H1 (cell line): ENCODE measurements at regions not wholly inside any gene's neighbourhood (a gene's known extent, or its start where the extent isn't known, plus 50 kb on each side); places are given as distances from the start of the nearest gene placed in this dataset.

Experiments used
- CTCF ChIA-PET: fragments of 300-600 bp; sonication (Branson Sonifier 250); formaldehyde crosslinking; loops from one replicate; lab custom pipeline; 2021; ENCODE audit not compliant: partially characterized antibody; lab: Charles Lee
- POLR2A ChIA-PET: fragments of 300-600 bp; sonication (Branson Sonifier 250); formaldehyde crosslinking; loops from one replicate; lab custom pipeline; 2021; ENCODE audit warnings: inconsistent platforms; ENCODE audit not compliant: partially characterized antibody; lab: Charles Lee
- DNase-seq, 2 experiments: peaks; one replicate each; pipeline versions ENCODE4 v3.0.0 to v3.0.0-alpha.2; 2010 to 2022; ENCODE audit warnings: low spot score in 2 of 2, low read depth in 1 of 2, mixed read lengths in 1 of 2
- FAIRE-seq: peaks from 2 replicates; lab custom pipeline; 2011; peaks lifted over from hg19 to GRCh38; lab: Jason Lieb, UNC
- H2AFZ ChIP-seq: 2 replicates; pipeline ENCODE4 v1.8.1; 2012; ENCODE audit warnings: low read length, inconsistent platforms
- H2AK5ac ChIP-seq: 2 replicates; pipeline ENCODE4 v1.6.1; 2013; ENCODE audit warnings: low read depth, low read length
- H2BK120ac ChIP-seq: replicated peaks from 2 replicates; pipeline ENCODE3; 2013; ENCODE audit warnings: low read depth, low read length, inconsistent platforms
- H2BK12ac ChIP-seq: 2 replicates; pipeline ENCODE4 v1.6.1; 2013; ENCODE audit warnings: low read depth, low read length
- H2BK15ac ChIP-seq: 2 replicates; pipeline ENCODE4 v1.6.1; 2013; ENCODE audit warnings: low read length
- H2BK20ac ChIP-seq: 2 replicates; pipeline ENCODE4 v1.6.1; 2013; ENCODE audit warnings: low read length
- H2BK5ac ChIP-seq: 2 replicates; pipeline ENCODE4 v1.6.1; 2013; ENCODE audit warnings: low read depth, low read length
- H3K14ac ChIP-seq: 2 replicates; pipeline ENCODE4 v1.6.1; 2013; ENCODE audit warnings: inconsistent platforms; ENCODE audit not compliant: insufficient read length
- H3K18ac ChIP-seq: 2 replicates; pipeline ENCODE4 v1.6.1; 2013; ENCODE audit warnings: low read length; ENCODE audit errors: extremely low read depth
- H3K23ac ChIP-seq: 2 replicates; pipeline ENCODE4 v1.6.1; 2013; ENCODE audit warnings: inconsistent platforms; ENCODE audit not compliant: insufficient read length
- H3K23me2 ChIP-seq: 2 replicates; pipeline ENCODE4 v1.6.1; 2013; ENCODE audit warnings: low read depth, low read length
- H3K27ac ChIP-seq: 2 replicates; pipeline ENCODE4 v1.6.1; 2011; ENCODE audit warnings: low read depth, low read length, inconsistent platforms
- H3K27me3 ChIP-seq, 4 experiments: replicated peaks in 1 of 4; 1 replicate in 1 of 4; 2 replicates in 3 of 4; pipeline versions ENCODE4 v1.6.1 to v1.8.1; 2011 to 2013; ENCODE audit warnings: low read length in 3 of 4, mild to moderate bottlenecking in 3 of 4, inconsistent platforms in 2 of 4, mixed read lengths in 2 of 4, moderate library complexity in 1 of 4; ENCODE audit not compliant: control insufficient read depth in 3 of 4, insufficient read depth in 3 of 4; ENCODE audit errors: extremely low read depth in 1 of 4
- H3K36me3 ChIP-seq, 4 experiments: 2 replicates each; pipeline versions ENCODE4 v1.6.1 to v1.8.1; 2011 to 2013; ENCODE audit warnings: mild to moderate bottlenecking in 4 of 4, low read length in 3 of 4, moderate library complexity in 2 of 4, control low read depth in 1 of 4, inconsistent platforms in 1 of 4; ENCODE audit not compliant: insufficient read depth in 4 of 4, control insufficient read depth in 2 of 4
- H3K4ac ChIP-seq: replicated peaks from 2 replicates; pipeline ENCODE3; 2013; ENCODE audit warnings: low read length, low read depth, mixed read lengths, inconsistent platforms; ENCODE audit not compliant: insufficient read length
- H3K4me1 ChIP-seq, 4 experiments: replicated peaks in 1 of 4; 1 replicate in 1 of 4; 2 replicates in 3 of 4; pipeline versions ENCODE4 v1.6.1 to v1.8.1; 2011 to 2013; ENCODE audit warnings: low read length in 3 of 4, inconsistent platforms in 2 of 4, mixed read lengths in 1 of 4; ENCODE audit not compliant: insufficient read depth in 4 of 4, control insufficient read depth in 3 of 4
- H3K4me2 ChIP-seq, 2 experiments: 2 replicates each; pipeline versions ENCODE4 v1.6.1 to v1.8.1; 2011 to 2013; ENCODE audit warnings: low read depth in 2 of 2, low read length in 2 of 2, control low read depth in 1 of 2, inconsistent platforms in 1 of 2, mild to moderate bottlenecking in 1 of 2; ENCODE audit not compliant: insufficient read depth in 1 of 2
- H3K4me3 ChIP-seq, 4 experiments: fragments of 200-600, 300-600 bp in 1 of 4; sonication (generic), shearing (Covaris generic), sonication (Bioruptor Twin) in 1 of 4; 2 replicates each; pipeline versions ENCODE4 v1.5.1 to v1.8.1; 2011 to 2016; ENCODE audit warnings: low read length in 4 of 4, low read depth in 3 of 4, control low read depth in 2 of 4, inconsistent platforms in 2 of 4, mild to moderate bottlenecking in 2 of 4, mixed read lengths in 1 of 4, moderate library complexity in 1 of 4; ENCODE audit not compliant: insufficient read depth in 2 of 4; ENCODE audit errors: extremely low read depth in 1 of 4
- H3K56ac ChIP-seq: replicated peaks from 2 replicates; pipeline ENCODE3; 2013; ENCODE audit warnings: low read depth, mild to moderate bottlenecking, mixed read lengths, low read length, inconsistent platforms; ENCODE audit not compliant: insufficient read length
- H3K79me1 ChIP-seq: 2 replicates; pipeline ENCODE4 v1.6.1; 2013; ENCODE audit warnings: low read depth, low read length, control low read depth
- H3K79me2 ChIP-seq, 2 experiments: 2 replicates each; pipeline versions ENCODE4 v1.6.1 to v1.8.1; 2012 to 2013; ENCODE audit warnings: low read length in 2 of 2, mild to moderate bottlenecking in 2 of 2, inconsistent platforms in 1 of 2; ENCODE audit not compliant: insufficient read depth in 2 of 2, control insufficient read depth in 1 of 2
- H3K9ac ChIP-seq, 4 experiments: replicated peaks in 1 of 4; 1 replicate in 1 of 4; 2 replicates in 3 of 4; pipeline versions ENCODE4 v1.6.1 to v1.8.1; 2011 to 2013; ENCODE audit warnings: low read depth in 3 of 4, low read length in 3 of 4, control low read depth in 2 of 4, mild to moderate bottlenecking in 2 of 4, moderate library complexity in 2 of 4, inconsistent platforms in 1 of 4; ENCODE audit errors: extremely low read depth in 1 of 4
- H3K9me3 ChIP-seq, 2 experiments: 2 replicates each; pipeline versions ENCODE4 v1.6.1 to v1.8.1; 2012 to 2013; ENCODE audit warnings: mild to moderate bottlenecking in 2 of 2, moderate library complexity in 2 of 2, control low read depth in 1 of 2, inconsistent platforms in 1 of 2, low read depth in 1 of 2, low read length in 1 of 2, mixed read lengths in 1 of 2; ENCODE audit not compliant: insufficient read depth in 2 of 2
- H4K20me1 ChIP-seq, 2 experiments: replicated peaks in 1 of 2; 2 replicates each; pipeline versions ENCODE3 to v1.8.1; 2011 to 2013; ENCODE audit warnings: inconsistent platforms in 2 of 2, low read length in 2 of 2, mild to moderate bottlenecking in 1 of 2; ENCODE audit not compliant: insufficient read depth in 2 of 2, control insufficient read depth in 1 of 2
- H4K5ac ChIP-seq: 2 replicates; pipeline ENCODE4 v1.6.1; 2013; ENCODE audit warnings: low read length, low read depth, mixed read lengths, inconsistent platforms; ENCODE audit not compliant: insufficient read length
- H4K8ac ChIP-seq: 2 replicates; pipeline ENCODE4 v1.8.0; 2013; ENCODE audit warnings: mild to moderate bottlenecking, moderate library complexity, low read length, inconsistent platforms; ENCODE audit not compliant: insufficient read depth; ENCODE audit errors: extremely low read depth
- H4K91ac ChIP-seq: replicated peaks from 2 replicates; pipeline ENCODE3; 2013; ENCODE audit warnings: low read length, mixed read lengths, inconsistent platforms; ENCODE audit not compliant: insufficient read length
- MAX ChIP-seq: IDR thresholded peaks from 2 replicates; pipeline ENCODE4 v1.6.1; 2012; ENCODE audit warnings: inconsistent platforms
- WGBS, 2 experiments: shearing (Covaris generic) in 1 of 2; methylation state at CpG; one replicate each; pipeline versions ENCODE4 v1.1.6 to v1.1.7; 2013 to 2015; ENCODE audit warnings: low lambda C conversion rate in 2 of 2, mixed read lengths in 2 of 2, inconsistent platforms in 1 of 2, low coverage in 1 of 2, missing lambda C conversion rate in 1 of 2; ENCODE audit not compliant: insufficient replicate concordance in 2 of 2, insufficient coverage in 1 of 2, insufficient read length in 1 of 2; ENCODE audit errors: extremely low coverage in 1 of 2, missing lambda C conversion rate in 1 of 2; 5-methylcytosine and 5-hydroxymethylcytosine counted together

GRCh38 chr7:81869670-81870069, 99.8 kb upstream of the HGF start:
- H4K20me1 ChIP-seq = no peaks in the 10 kb centered on the region
- H3K27me3 ChIP-seq = no peaks in the 10 kb centered on the region
- no peak overlapping the region for H2BK5ac ChIP-seq
- no peak overlapping the region for H4K5ac ChIP-seq
- no peak for TF ChIP-seq MAX
- TF ChIP-seq, all 59 proteins: peak for 0
- Histone ChIP-seq H2AK5ac (no peak overlapping the region), H3K56ac (no peak overlapping the region), H3K79me2 (no peaks in the 10 kb centered on the region), H2BK20ac (no peak overlapping the region), H3K27ac (no peak overlapping the region), H3K18ac (no peak overlapping the region), H3K4me3 (no peak overlapping the region), H3K79me1 (no peaks in the 10 kb centered on the region), H3K4me1 (no peaks in the 10 kb centered on the region), H3K23ac (no peak overlapping the region), H3K4ac (no peak overlapping the region), H2BK15ac (no peak overlapping the region), H3K9me3 (no peaks in the 10 kb centered on the region), H3K9ac (no peak overlapping the region), H3K23me2 (no peaks in the 10 kb centered on the region), H2AFZ (no peak overlapping the region), H2BK12ac (no peak overlapping the region), H3K4me2 (no peak overlapping the region), H3K36me3 (no peaks in the 10 kb centered on the region), H2BK120ac (no peak overlapping the region), H4K8ac (no peak overlapping the region), H3K14ac (no peak overlapping the region), H4K91ac (no peak overlapping the region)
- DNase-seq = no peak
- 91% methylated on average over 2 of the region's 2 CpGs; no CpG with 5 or more reads in 1 of the 2 experiments for WGBS, 2 experiments
- no peak for FAIRE-seq
- CTCF ChIA-PET = no interaction called here
- POLR2A ChIA-PET = no interaction called here
